K562 (cell line): ENCODE measurements at regions not wholly inside any gene's neighbourhood (a gene's known extent, or its start where the extent isn't known, plus 50 kb on each side); places are given as distances from the start of the nearest gene placed in this dataset.

Source experiments
- ATAC-seq: fragments of 200-7000 bp; cut with Tn5 transposase; 3 replicates; pipeline ENCODE4 v1.9.1; 2020; ENCODE audit warnings: moderate library complexity
- BruUV-seq: library from RNA; stranded (reverse); fragments of 400-500 nt; replicated peaks from 2 replicates; lab custom pipeline; 2021; lab: Mats Ljungman, UMichigan
- CTCF ChIA-PET: fragments of 300-600 bp; formaldehyde crosslinking; extraction: SDS; loops from one replicate; lab custom pipeline; 2021; ENCODE audit warnings: low intra/inter-chr PET ratio; lab: Yijun Ruan, JAX
- POLR2A ChIA-PET: fragments of 300-600, 350-650 bp; sonication (Branson Sonifier 250); formaldehyde crosslinking; extraction: SDS; loops from one replicate; lab custom pipeline; 2021; ENCODE audit warnings: antibody characterized with exemption, inconsistent platforms; lab: Yijun Ruan, JAX
- DNase-seq, 4 experiments: peaks; one replicate each; pipeline versions ENCODE4 v3.0.0 to v3.0.0-alpha.2; 2011 to 2018; ENCODE audit warnings: low spot score in 3 of 4, mixed read lengths in 3 of 4; ENCODE audit errors: extremely low read depth in 1 of 4
- FAIRE-seq: peaks from 2 replicates; lab custom pipeline; 2011; peaks lifted over from hg19 to GRCh38; lab: Jason Lieb, UNC
- H2AFZ ChIP-seq: 2 replicates; pipeline ENCODE4 v1.6.0; 2011; ENCODE audit warnings: low read depth, low read length, control low read depth, inconsistent platforms
- H3K27ac ChIP-seq: fragments of 200-600 bp; 3 replicates; pipeline ENCODE4 v1.8.0; 2011; ENCODE audit warnings: low read depth, mild to moderate bottlenecking, control low read depth, inconsistent platforms, low read length, moderate library complexity, mixed read lengths; ENCODE audit errors: extremely low read depth
- H3K27me3 ChIP-seq, 2 experiments: fragments of 300-600 bp in 1 of 2; 2 replicates in 1 of 2; 3 replicates in 1 of 2; pipeline versions ENCODE4 v1.6.0 to v1.8.0; 2011; ENCODE audit warnings: inconsistent platforms in 2 of 2, low read length in 2 of 2, mild to moderate bottlenecking in 1 of 2, mixed read lengths in 1 of 2, moderate library complexity in 1 of 2; ENCODE audit not compliant: control insufficient read depth in 2 of 2, insufficient read depth in 2 of 2
- H3K36me3 ChIP-seq: fragments of 300-600 bp; 3 replicates; pipeline ENCODE4 v1.8.0; 2011; ENCODE audit warnings: mild to moderate bottlenecking, low read length, inconsistent platforms; ENCODE audit not compliant: control insufficient read depth, insufficient read depth
- H3K4me1 ChIP-seq, 2 experiments: fragments of 200-600 bp in 1 of 2; replicated peaks in 1 of 2; 2 replicates in 1 of 2; 3 replicates in 1 of 2; pipeline versions ENCODE4 v1.5.1 to v1.8.0; 2011; ENCODE audit warnings: inconsistent platforms in 2 of 2, low read length in 2 of 2, mild to moderate bottlenecking in 1 of 2, mixed read lengths in 1 of 2, moderate library complexity in 1 of 2; ENCODE audit not compliant: control insufficient read depth in 2 of 2, insufficient read depth in 2 of 2
- H3K4me2 ChIP-seq: 2 replicates; pipeline ENCODE4 v1.6.1; 2011; ENCODE audit warnings: low read length, control low read depth, inconsistent platforms, mixed read lengths; ENCODE audit not compliant: insufficient read depth
- H3K4me3 ChIP-seq: fragments of 200-600 bp; sonication (generic), shearing (Covaris generic); 2 replicates; pipeline ENCODE4 v1.5.1; 2016; ENCODE audit warnings: control low read depth, inconsistent platforms
- H3K79me2 ChIP-seq: fragments of 200-600 bp; 3 replicates; pipeline ENCODE4 v1.8.0; 2011; ENCODE audit warnings: low read length, inconsistent platforms; ENCODE audit not compliant: control insufficient read depth, insufficient read depth
- H3K9ac ChIP-seq, 2 experiments: 2 replicates each; pipeline versions ENCODE4 v1.6.0 to v1.6.1; 2011; ENCODE audit warnings: low read depth in 2 of 2, low read length in 2 of 2, control low read depth in 1 of 2, inconsistent platforms in 1 of 2, mild to moderate bottlenecking in 1 of 2, mixed read lengths in 1 of 2; ENCODE audit not compliant: insufficient read depth in 1 of 2
- H3K9me1 ChIP-seq: one replicate; pipeline ENCODE4 v1.6.0; 2011; ENCODE audit warnings: inconsistent platforms, mild to moderate bottlenecking, low read length, moderate library complexity; ENCODE audit not compliant: control insufficient read depth, insufficient read depth
- H3K9me3 ChIP-seq: replicated peaks from 2 replicates; pipeline ENCODE4 v1.5.1; 2011; ENCODE audit warnings: low read depth, low read length, inconsistent platforms; ENCODE audit not compliant: control insufficient read depth, insufficient read depth
- H4K20me1 ChIP-seq: replicated peaks from 2 replicates; pipeline ENCODE4 v1.6.1; 2011; ENCODE audit warnings: low read length, inconsistent platforms, mixed read lengths; ENCODE audit not compliant: control insufficient read depth, insufficient read depth
- ATF1 ChIP-seq, 2 experiments: fragments of 450-650 bp in 1 of 2; IDR thresholded peaks; 2 replicates each; pipeline ENCODE4 v1.6.1; 2016; ENCODE audit warnings: missing compliant biosample characterization in 1 of 2, missing genetic modification characterization in 1 of 2
- DACH1 ChIP-seq: fragments of 450-650 bp; IDR thresholded peaks from 2 replicates; pipeline ENCODE4 v1.6.1; 2018; ENCODE audit not compliant: partially characterized antibody
- ETS2 ChIP-seq: IDR thresholded peaks from 2 replicates; pipeline ENCODE4 v1.6.1; 2016; ENCODE audit warnings: borderline replicate concordance, missing genetic modification characterization, mild to moderate bottlenecking, moderate library complexity, missing compliant biosample characterization; ENCODE audit not compliant: poor library complexity, severe bottlenecking
- MAZ ChIP-seq, 2 experiments: fragments of 450-650 bp in 1 of 2; sonication (generic) in 1 of 2; formaldehyde crosslinking; IDR thresholded peaks in 1 of 2; conservative IDR thresholded peaks in 1 of 2; 2 replicates each; pipeline versions ENCODE4 v1.4.0 to v1.5.0; 2020; ENCODE audit warnings: mild to moderate bottlenecking in 1 of 2, missing genetic modification reagents in 1 of 2
- SMARCA4 ChIP-seq: fragments of 450-650 bp; IDR thresholded peaks from 2 replicates; pipeline ENCODE4 v1.6.1; 2016
- SMC3 ChIP-seq: conservative IDR thresholded peaks from 2 replicates; pipeline ENCODE4 v1.6.1; 2011; ENCODE audit warnings: low read depth, low read length, improper control_type of control experiment; ENCODE audit not compliant: insufficient read depth
- SRF ChIP-seq, 2 experiments: fragments of 250-450, 450-650 bp in 1 of 2; sonication (Bioruptor Pico) in 1 of 2; sonication (generic) in 1 of 2; formaldehyde crosslinking; IDR thresholded peaks; 2 replicates each; pipeline versions ENCODE4 v1.5.0 to v1.5.1; 2020 to 2022; ENCODE audit warnings: mild to moderate bottlenecking in 1 of 2, missing genetic modification reagents in 1 of 2
- ZSCAN32 ChIP-seq: fragments of 450-650 bp; formaldehyde crosslinking; IDR thresholded peaks from 2 replicates; pipeline ENCODE4 v1.4.0; 2020; ENCODE audit warnings: mild to moderate bottlenecking, moderate library complexity
- WGBS: fragments of 100-300 bp; shearing (Covaris generic); methylation state at CpG from one replicate; pipeline ENCODE4 v1.1.6; 2016; ENCODE audit warnings: low coverage, mixed read lengths; ENCODE audit not compliant: insufficient coverage; ENCODE audit errors: missing lambda C conversion rate; 5-methylcytosine and 5-hydroxymethylcytosine counted together
- in situ Hi-C: fragments of 300-500 bp; cut with MboI; formaldehyde crosslinking; loops from 4 replicates; pipeline ENCODE4 v1.15.0; 2018; ENCODE audit warnings: inconsistent platforms, mixed read lengths
- intact Hi-C: fragments of 100-400 bp; cut with micrococcal nuclease; formaldehyde crosslinking; loops from 2 replicates; pipeline ENCODE4 v1.14.2; 2022

- DNase-seq, result no peak
- no peak overlapping the region for H3K4me3 ChIP-seq
- in situ Hi-C loops, result no loop called here
- H2AFZ ChIP-seq, result no peak overlapping the region
- no peaks in the 10 kb centered on the region for H3K79me2 ChIP-seq
- H4K20me1 ChIP-seq, result no peaks in the 10 kb centered on the region
- no peaks in the 10 kb centered on the region for H3K36me3 ChIP-seq
- TF ChIP-seq SMC3, result no peak
- TF ChIP-seq SMARCA4, result no peak
- TF ChIP-seq DACH1, result no peak
- no peak for TF ChIP-seq ATF1 (CRISPR knock-in tag; IDR thresholded peaks at IDR 0.05)
- TF ChIP-seq ATF1 (tag; IDR thresholded peaks at IDR 0.05), result no peak
- TF ChIP-seq ZSCAN32 (CRISPR knock-in tag), result no peak
- no peak for TF ChIP-seq ETS2 (tag)
- no peak for TF ChIP-seq SRF (CRISPR knock-in tag; IDR thresholded peaks at IDR 0.05)
- no peak for TF ChIP-seq MAZ (CRISPR knock-in tag; conservative IDR thresholded peaks at IDR 0.05 in 1 of 2, IDR thresholded peaks at IDR 0.05 in 1 of 2)
- TF ChIP-seq, all 486 proteins: peak for 0
- no peak overlapping the region for H3K9ac ChIP-seq
- intact Hi-C loops, result no loop called here
- H3K9me3 ChIP-seq, result no peaks in the 10 kb centered on the region
- H3K4me2 ChIP-seq, result no peak overlapping the region
- no peaks in the 10 kb centered on the region for H3K4me1 ChIP-seq
- ATAC-seq (no peak), FAIRE-seq (no peak)
- H3K27ac ChIP-seq, result no peak overlapping the region
- ChIA-PET CTCF (no interaction called here), POLR2A (interaction anchor here (0.5 kb wide), 1 partner anchor 119 kb away, joined by 4 read pairs; no protein-coding TSS in a partner anchor)
- no peaks in the 10 kb centered on the region for H3K9me1 ChIP-seq
- no peaks in the 10 kb centered on the region for H3K27me3 ChIP-seq
- BruUV-seq, result no TSS peak
- WGBS, result 2% methylated on average over 5 of the region's 5 CpGs
Measured at GRCh38 chr6:82772851-82773717, 292.6 kb downstream of the UBE3D start.
